ENCODE measurements at regions not wholly inside any gene's neighbourhood (a gene's known extent, or its start where the extent isn't known, plus 50 kb on each side); places are given as distances from the start of the nearest gene placed in this dataset.

DNA sequence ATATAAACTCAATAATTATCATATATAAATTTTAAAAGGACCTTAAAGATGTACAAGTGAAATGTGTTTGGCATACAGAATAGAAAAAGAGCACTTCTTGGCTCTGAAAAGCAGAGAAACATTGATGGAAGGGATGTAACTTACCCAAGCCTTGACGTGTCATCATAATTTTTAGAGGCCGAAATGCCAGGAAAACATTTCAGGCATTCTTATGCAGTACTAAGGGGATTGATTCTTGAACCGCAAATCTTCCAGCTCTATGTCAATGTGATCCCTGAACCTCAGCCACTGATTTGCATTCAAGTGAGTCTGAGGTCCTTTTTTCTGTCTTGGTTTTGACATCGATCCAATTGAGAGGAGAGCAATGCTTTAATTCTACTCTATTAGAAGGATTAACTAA, 97.8 kb downstream of the CLDN1 start:
- H3K27ac ChIP-seq = no peak overlapping the region
- H3K4me3 ChIP-seq = no peak overlapping the region
- H3K4me1 ChIP-seq = no peaks in the 10 kb centered on the region
- no peak for DNase-seq
- TF ChIP-seq, protein P1, sequence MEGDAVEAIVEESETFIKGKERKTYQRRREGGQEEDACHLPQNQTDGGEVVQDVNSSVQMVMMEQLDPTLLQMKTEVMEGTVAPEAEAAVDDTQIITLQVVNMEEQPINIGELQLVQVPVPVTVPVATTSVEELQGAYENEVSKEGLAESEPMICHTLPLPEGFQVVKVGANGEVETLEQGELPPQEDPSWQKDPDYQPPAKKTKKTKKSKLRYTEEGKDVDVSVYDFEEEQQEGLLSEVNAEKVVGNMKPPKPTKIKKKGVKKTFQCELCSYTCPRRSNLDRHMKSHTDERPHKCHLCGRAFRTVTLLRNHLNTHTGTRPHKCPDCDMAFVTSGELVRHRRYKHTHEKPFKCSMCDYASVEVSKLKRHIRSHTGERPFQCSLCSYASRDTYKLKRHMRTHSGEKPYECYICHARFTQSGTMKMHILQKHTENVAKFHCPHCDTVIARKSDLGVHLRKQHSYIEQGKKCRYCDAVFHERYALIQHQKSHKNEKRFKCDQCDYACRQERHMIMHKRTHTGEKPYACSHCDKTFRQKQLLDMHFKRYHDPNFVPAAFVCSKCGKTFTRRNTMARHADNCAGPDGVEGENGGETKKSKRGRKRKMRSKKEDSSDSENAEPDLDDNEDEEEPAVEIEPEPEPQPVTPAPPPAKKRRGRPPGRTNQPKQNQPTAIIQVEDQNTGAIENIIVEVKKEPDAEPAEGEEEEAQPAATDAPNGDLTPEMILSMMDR (IDR thresholded peaks at IDR 0.05) = no peak
- no peak for TF ChIP-seq POLR2A (IDR thresholded peaks at IDR 0.05)
- intact Hi-C loops (cut with DNase I) = loop anchor here (5.0 kb wide), 1 partner anchor 98 kb away; the partner anchor contains the start of gene CLDN1
- H3K9me3 ChIP-seq = no peaks in the 10 kb centered on the region
- ATAC-seq = no peak
- WGBS, 2 donors = 46 to 51% methylated on average over 4 of the region's 4 CpGs
- no peaks in the 10 kb centered on the region for H3K27me3 ChIP-seq
- H3K36me3 ChIP-seq (replicated peaks in 1 of 2; ENCODE audit: insufficient read depth in 1 of 2, low read depth in 2 of 2) = no peaks in the 10 kb centered on the region

DNA sequence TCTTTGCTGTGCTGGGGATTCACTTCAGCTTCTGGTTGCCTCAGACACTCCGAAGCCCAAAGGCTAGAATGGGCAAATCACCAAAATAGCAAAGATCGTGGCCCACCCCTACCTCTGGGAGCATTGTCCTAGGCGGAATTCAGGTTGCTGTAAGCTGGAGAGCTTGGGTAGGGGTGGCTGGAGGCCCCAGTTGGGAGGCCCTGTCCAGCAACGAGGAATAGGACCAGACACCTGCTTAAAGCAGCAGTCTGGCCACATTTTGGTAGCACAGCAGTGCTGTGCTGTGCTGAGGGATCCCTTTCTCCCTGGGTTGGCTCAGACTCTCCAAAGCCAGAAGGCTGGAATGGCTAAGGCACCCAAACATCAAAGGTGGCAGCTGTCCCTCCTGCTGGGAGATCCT, 99.3 kb downstream of the CLDN1 start:
- Histone ChIP-seq H3K4me1 (no peaks in the 10 kb centered on the region), H3K27ac (no peak overlapping the region), H3K9me3 (no peaks in the 10 kb centered on the region), H3K4me3 (no peak overlapping the region), H3K36me3 (replicated peaks in 1 of 2; ENCODE audit: insufficient read depth in 1 of 2, low read depth in 2 of 2) (no peaks in the 10 kb centered on the region), H3K27me3 (no peaks in the 10 kb centered on the region)
- 67 to 70% methylated on average over 2 to 4 of the region's 4 CpGs for WGBS, 2 donors
- no peak for ATAC-seq
- TF ChIP-seq, protein P1 (IDR thresholded peaks at IDR 0.05) = no peak
- TF ChIP-seq POLR2A (IDR thresholded peaks at IDR 0.05) = no peak
- no peak for DNase-seq
- intact Hi-C loops (cut with DNase I) = loop anchor here (5.0 kb wide), 1 partner anchor 99 kb away; the partner anchor contains the start of gene CLDN1

DNA sequence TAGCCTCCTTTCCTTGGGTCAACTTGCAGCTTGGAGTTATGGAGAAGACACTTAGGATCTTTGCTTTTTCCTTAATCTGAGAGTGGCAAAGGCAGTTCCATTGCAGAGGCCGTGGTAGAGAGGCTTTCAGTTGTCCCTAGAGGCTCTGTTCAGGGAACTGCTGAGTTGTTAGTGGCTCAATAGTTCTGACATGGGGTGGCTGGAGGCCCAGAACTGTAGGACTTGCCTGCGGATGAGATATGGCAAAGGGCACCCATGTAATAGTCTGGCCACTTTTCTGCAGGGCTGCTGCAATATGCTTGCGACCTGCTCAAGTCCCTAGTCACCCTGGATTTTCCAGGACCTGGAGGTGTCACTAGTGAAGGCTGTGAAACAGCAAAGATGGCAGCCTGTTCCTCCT, 99.9 kb downstream of the CLDN1 start:
- Histone ChIP-seq H3K36me3 (replicated peaks in 1 of 2; ENCODE audit: insufficient read depth in 1 of 2, low read depth in 2 of 2) (no peaks in the 10 kb centered on the region), H3K4me3 (no peak overlapping the region), H3K27ac (no peak overlapping the region), H3K27me3 (no peaks in the 10 kb centered on the region), H3K9me3 (no peaks in the 10 kb centered on the region), H3K4me1 (no peaks in the 10 kb centered on the region)
- DNase-seq = no peak
- ATAC-seq = no peak
- TF ChIP-seq, protein P1 (IDR thresholded peaks at IDR 0.05) = no peak
- TF ChIP-seq POLR2A (IDR thresholded peaks at IDR 0.05) = no peak
- intact Hi-C loops (cut with DNase I) = loop anchor here (5.0 kb wide), 1 partner anchor 100 kb away; the partner anchor contains the start of gene CLDN1
- 86% methylated on average over 3 of the region's 3 CpGs; no CpG with 5 or more reads in 1 of the 2 donors for WGBS, 2 donors

DNA sequence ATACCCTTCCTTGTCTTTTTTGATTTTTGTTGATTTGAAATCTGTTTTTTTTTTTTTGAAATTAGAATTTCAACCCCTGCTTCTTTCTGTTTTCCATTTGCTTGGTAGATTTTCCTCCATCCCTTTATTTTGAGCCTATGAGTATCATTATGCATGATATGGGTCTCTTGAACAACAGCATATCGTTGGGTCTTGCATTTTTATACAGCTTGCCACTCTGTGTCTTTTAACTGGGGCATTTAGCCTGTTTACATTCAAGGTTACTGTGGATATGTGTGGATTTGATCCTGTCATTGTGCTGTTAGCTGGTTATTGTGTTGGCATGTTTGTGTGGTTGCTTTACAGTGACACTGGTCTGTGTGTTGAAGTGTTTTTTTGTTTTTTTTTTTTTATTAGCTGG, 99.7 kb upstream of the P3H2 start:
- H3K9me3 ChIP-seq = no peaks in the 10 kb centered on the region
- TF ChIP-seq, protein P1 (IDR thresholded peaks at IDR 0.05) = no peak
- no peak for TF ChIP-seq POLR2A (IDR thresholded peaks at IDR 0.05)
- DNase-seq (no peak), ATAC-seq (no peak)
- H3K36me3 ChIP-seq (replicated peaks in 1 of 2; ENCODE audit: insufficient read depth in 1 of 2, low read depth in 2 of 2) = no peaks in the 10 kb centered on the region
- H3K4me1 ChIP-seq = no peaks in the 10 kb centered on the region
- 83 to 90% methylated on average over 1 of the region's 1 CpG for WGBS, 2 donors
- intact Hi-C loops (cut with DNase I) = loop anchor here (5.0 kb wide), 1 partner anchor 102 kb away; the partner anchor contains the start of gene CLDN1
- no peaks in the 10 kb centered on the region for H3K27me3 ChIP-seq
- no peak overlapping the region for H3K27ac ChIP-seq
- no peak overlapping the region for H3K4me3 ChIP-seq

DNA sequence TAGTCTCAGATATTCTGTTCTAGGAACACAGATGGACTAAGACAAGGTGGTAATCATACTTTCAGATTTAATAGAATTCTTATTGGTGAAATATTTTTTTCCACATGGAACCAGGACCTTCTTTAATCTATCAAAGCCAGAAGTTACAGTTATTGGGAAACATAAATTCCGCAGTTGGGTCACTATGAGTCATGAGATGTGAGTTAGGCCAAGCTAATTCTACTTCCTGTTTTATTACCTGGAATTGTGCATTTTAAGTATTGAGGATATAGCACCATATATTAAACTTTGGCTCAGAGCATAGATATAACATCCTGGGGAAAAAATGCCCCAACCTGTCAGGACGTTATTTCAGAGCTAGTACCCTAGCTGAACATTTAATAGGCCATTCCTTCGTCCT, 96.4 kb upstream of the P3H2 start:
- Histone ChIP-seq H3K36me3 (replicated peaks in 1 of 2; ENCODE audit: insufficient read depth in 1 of 2, low read depth in 2 of 2) (no peaks in the 10 kb centered on the region), H3K27ac (no peak overlapping the region), H3K27me3 (no peaks in the 10 kb centered on the region), H3K9me3 (no peaks in the 10 kb centered on the region), H3K4me3 (no peak overlapping the region), H3K4me1 (no peaks in the 10 kb centered on the region)
- no peak for TF ChIP-seq POLR2A (IDR thresholded peaks at IDR 0.05)
- TF ChIP-seq, protein P1 (IDR thresholded peaks at IDR 0.05) = no peak
- ATAC-seq (no peak), DNase-seq (no peak)
- intact Hi-C loops (cut with DNase I) = no loop called here
- 71 to 72% methylated on average over 3 of the region's 3 CpGs for WGBS, 2 donors
